B cell (primary cell): ENCODE measurements at regions not wholly inside any gene's neighbourhood (a gene's known extent, or its start where the extent isn't known, plus 50 kb on each side); places are given as distances from the start of the nearest gene placed in this dataset.

ENCODE experiments used
- CTCF ChIP-seq: fragments of 200-600 bp; IDR thresholded peaks from one replicate; pipeline ENCODE4 v1.8.0; 2022; ENCODE audit warnings: antibody characterized with exemption, mild to moderate bottlenecking
- EZH2 ChIP-seq: IDR thresholded peaks from 2 replicates; pipeline ENCODE4 v1.6.1; 2012; ENCODE audit warnings: borderline replicate concordance, low read depth, mild to moderate bottlenecking, moderate library complexity, low read length; ENCODE audit not compliant: insufficient read depth, poor library complexity, severe bottlenecking

- TF ChIP-seq CTCF: no peak
- TF ChIP-seq EZH2: no peak
Measured at GRCh38 chr11:80944758-80945157, 1503.9 kb upstream of the TENM4 start.
